Activated T-cell treated with anti-CD3 and anti-CD28 coated beads, Interleukin-2, amount 50 U/mL, for 24 hours (primary cell): ENCODE measurements at regions not wholly inside any gene's neighbourhood (a gene's known extent, or its start where the extent isn't known, plus 50 kb on each side); places are given as distances from the start of the nearest gene placed in this dataset.

Experiments used
- DNase-seq: peaks from one replicate; pipeline ENCODE4 v3.0.0-alpha.2; 2020
- H3K27ac Mint-ChIP-seq: 2 replicates; pipeline ENCODE4 v1.8.0; 2020; ENCODE audit warnings: mild to moderate bottlenecking, mixed read lengths
- H3K27me3 Mint-ChIP-seq: 2 replicates; pipeline ENCODE4 v1.8.0; 2020; ENCODE audit warnings: mixed read lengths
- H3K36me3 Mint-ChIP-seq: 2 replicates; pipeline ENCODE4 v1.8.0; 2020; ENCODE audit warnings: low read depth, mixed read lengths
- H3K4me1 Mint-ChIP-seq: 2 replicates; pipeline ENCODE4 v1.8.0; 2020; ENCODE audit warnings: low read depth, mixed read lengths
- H3K4me3 Mint-ChIP-seq: 2 replicates; pipeline ENCODE4 v1.8.0; 2020; ENCODE audit warnings: mild to moderate bottlenecking, moderate library complexity, mixed read lengths
- H3K9me3 Mint-ChIP-seq: 2 replicates; pipeline ENCODE4 v1.8.0; 2020; ENCODE audit warnings: mixed read lengths

DNA sequence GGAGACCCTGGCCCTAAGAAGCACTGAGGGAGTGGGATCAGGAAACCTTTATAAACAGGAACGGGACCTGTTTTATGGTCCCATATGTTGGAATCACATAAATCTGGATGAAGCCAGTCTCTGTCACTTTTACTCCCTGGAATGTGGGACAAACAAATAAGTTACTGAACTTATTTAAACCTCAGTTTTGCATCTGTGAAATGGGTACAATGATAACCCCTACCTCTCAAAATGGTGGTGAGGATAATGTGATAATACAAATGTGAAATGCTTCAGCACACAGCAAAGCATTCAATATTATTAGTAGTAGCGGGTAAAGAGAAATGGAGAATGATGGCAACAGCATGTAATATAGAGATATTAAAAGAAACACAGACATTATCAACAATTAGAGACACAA lies 298.9 kb downstream of the ZSWIM6 start:
- no peak overlapping the region for H3K27ac Mint-ChIP-seq
- no peak overlapping the region for H3K4me3 Mint-ChIP-seq
- H3K4me1 Mint-ChIP-seq, result peaks cover 8% of the 10 kb centered on the region
- no peaks in the 10 kb centered on the region for H3K36me3 Mint-ChIP-seq
- DNase-seq, result no peak
- H3K9me3 Mint-ChIP-seq, result peaks cover 3% of the 10 kb centered on the region
- peaks cover 38% of the 10 kb centered on the region for H3K27me3 Mint-ChIP-seq

DNA sequence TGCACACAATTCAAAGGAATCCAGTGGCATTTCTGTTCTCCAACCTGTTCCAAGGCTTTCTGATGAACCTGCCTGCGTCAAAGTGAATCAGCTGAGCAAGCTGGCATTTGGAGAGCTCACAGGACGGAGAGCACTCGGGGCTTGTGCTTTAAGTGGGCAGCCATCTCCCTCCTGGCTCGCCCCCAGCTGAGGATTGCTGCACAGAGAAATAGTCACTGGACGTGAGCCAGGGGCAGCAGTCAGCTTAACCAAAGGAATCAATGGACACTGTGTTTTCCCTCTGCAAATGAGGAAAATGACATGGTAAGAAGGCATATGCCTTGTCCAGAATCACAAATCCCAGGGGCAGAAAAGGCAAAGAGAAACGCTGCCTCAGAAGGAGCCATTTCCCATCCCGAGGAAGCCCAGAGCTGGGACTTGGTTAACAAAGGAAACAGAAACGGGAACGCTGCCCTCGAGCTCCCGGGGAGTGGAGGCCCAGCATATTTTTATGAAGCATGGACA lies 299.4 kb downstream of the ZSWIM6 start:
- Mint-ChIP-seq H3K9me3 (peaks cover 3% of the 10 kb centered on the region), H3K36me3 (no peaks in the 10 kb centered on the region), H3K4me1 (peaks cover 8% of the 10 kb centered on the region), H3K27ac (no peak overlapping the region), H3K4me3 (no peak overlapping the region), H3K27me3 (peaks cover 37% of the 10 kb centered on the region)
- DNase-seq, result no peak

DNA sequence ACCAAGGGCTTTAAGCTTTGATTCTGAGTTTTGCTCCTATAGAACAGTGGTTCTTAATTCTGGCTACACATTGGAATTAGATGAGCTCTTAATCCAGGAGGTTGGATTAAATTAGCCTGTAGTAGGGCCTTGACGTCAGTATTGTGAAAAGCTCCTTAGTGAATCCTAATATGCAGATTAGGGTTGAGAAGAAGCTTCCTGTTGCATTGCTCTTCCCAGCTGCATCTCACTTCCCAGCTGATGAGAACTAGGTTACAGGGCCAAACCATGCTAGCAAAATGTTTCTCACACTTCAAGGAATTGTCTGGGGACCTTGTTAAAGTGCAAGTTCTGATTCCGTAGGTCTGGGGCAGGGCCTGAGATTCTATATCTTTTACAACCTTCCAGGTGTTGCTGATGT lies 300.0 kb downstream of the ZSWIM6 start:
- no peak for DNase-seq
- Mint-ChIP-seq H3K9me3 (peaks cover 3% of the 10 kb centered on the region), H3K27me3 (peaks cover 32% of the 10 kb centered on the region), H3K27ac (no peak overlapping the region), H3K36me3 (no peaks in the 10 kb centered on the region), H3K4me3 (no peak overlapping the region), H3K4me1 (peaks cover 2% of the 10 kb centered on the region)

DNA sequence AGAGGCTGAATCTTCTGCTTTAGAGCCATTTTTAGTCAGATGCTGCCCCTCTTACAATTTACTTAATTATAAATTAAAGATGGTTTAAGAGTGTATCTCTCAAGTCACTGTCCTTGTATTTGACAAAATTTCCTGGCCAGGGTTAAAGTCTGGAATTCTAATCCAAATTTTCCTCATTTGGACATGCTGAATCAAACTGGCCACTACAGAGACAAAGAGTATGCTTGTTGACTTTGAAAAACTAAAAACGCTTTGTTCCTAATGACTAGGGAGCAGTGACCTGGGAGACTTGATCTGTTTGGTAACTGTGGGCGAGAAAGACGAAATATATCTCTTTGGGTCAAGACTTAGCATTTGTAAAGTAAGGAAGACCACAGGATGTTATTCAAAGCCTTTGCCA lies 303.2 kb downstream of the ZSWIM6 start:
- no peak for DNase-seq
- Mint-ChIP-seq H3K27ac (no peak overlapping the region), H3K36me3 (no peaks in the 10 kb centered on the region), H3K9me3 (no peaks in the 10 kb centered on the region), H3K4me3 (no peak overlapping the region), H3K4me1 (no peaks in the 10 kb centered on the region), H3K27me3 (peaks cover 10% of the 10 kb centered on the region)

DNA sequence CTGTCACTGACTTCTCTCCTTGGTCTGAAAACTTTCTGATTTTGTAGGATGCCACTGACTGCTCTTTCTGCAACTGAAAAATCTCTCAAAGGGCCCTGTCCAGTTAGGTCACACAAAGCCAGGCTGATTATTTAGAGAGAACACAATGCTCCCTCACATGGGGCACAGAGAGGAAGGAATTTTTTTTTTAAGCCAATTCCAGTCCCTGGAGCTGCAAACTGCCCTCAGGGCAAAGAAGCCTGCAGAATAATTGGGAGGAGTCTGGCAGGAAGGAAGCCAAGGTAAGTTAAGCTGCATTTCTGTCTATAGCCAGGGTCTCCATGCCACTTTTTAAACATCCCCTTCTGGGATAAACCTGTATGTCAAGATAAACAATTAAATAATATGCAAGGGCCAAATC lies 305.5 kb downstream of the ZSWIM6 start:
- no peak overlapping the region for H3K27ac Mint-ChIP-seq
- H3K4me3 Mint-ChIP-seq, result no peak overlapping the region
- H3K4me1 Mint-ChIP-seq, result no peaks in the 10 kb centered on the region
- peaks cover 5% of the 10 kb centered on the region for H3K27me3 Mint-ChIP-seq
- DNase-seq, result no peak
- H3K9me3 Mint-ChIP-seq, result no peaks in the 10 kb centered on the region
- H3K36me3 Mint-ChIP-seq, result no peaks in the 10 kb centered on the region

DNA sequence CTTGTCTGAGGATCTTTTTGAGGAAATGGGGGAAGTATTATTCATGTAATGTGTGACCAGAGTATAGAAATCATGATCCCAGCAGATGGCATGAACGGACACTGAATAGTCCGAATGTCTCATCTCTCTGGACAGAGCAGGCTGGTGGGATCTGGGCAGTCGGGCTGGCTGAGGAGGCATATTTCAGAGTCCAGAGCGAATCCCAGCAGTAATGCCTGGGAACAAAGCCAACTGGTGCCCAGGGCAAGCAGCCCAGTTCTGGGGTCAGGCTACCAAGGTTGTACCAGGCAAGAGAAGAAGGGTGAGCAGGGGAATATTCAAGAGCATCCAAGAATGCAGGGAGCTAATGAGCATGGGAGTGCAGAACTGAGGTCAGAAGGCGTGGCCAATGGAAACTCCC lies 306.4 kb downstream of the ZSWIM6 start:
- Mint-ChIP-seq H3K36me3 (no peaks in the 10 kb centered on the region), H3K27me3 (peaks cover 5% of the 10 kb centered on the region), H3K4me3 (no peak overlapping the region), H3K4me1 (no peaks in the 10 kb centered on the region), H3K9me3 (no peaks in the 10 kb centered on the region), H3K27ac (no peak overlapping the region)
- no peak for DNase-seq

DNA sequence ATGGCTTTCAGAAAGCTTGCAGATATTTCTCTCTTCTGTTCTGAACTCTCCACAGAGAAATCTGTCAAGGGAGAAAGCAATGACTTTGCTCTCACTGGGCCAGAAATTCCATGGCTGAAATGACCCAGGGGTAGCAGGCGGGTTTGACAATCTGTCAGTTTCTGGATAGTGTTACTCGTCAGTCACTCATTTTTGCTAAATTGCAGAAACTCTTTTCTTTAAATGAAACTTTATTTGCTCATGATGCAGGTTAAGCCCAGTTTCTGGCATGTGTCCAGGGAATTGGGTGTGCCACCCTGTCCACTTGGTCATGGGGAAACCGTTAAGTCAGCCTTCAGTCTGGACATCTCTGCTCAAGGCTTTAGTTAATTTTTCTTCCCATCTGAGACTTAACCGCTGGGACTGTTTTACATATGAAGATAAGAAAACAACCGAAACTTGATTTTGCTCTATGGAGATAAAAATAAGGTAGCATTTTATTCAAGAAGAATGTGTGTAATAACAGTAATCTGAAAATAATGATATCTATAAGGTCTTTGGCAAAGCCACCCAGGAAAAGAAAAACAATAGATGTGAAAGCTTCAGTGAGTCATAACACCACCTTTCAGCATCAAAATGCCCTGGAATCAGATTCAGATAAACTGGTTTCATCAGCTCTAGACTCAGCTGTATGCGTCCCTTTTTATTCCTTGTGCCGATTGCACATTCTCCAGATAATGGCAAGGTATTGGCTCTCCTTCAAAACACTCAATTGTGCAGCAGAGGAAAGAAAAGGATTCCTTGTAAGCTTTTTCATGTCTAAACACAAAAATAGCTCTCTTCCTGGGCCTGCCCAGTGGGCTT lies 308.3 kb downstream of the ZSWIM6 start:
- H3K4me3 Mint-ChIP-seq, result no peak overlapping the region
- no peak for DNase-seq
- H3K36me3 Mint-ChIP-seq, result no peaks in the 10 kb centered on the region
- no peaks in the 10 kb centered on the region for H3K4me1 Mint-ChIP-seq
- no peak overlapping the region for H3K27ac Mint-ChIP-seq
- H3K9me3 Mint-ChIP-seq, result no peaks in the 10 kb centered on the region
- H3K27me3 Mint-ChIP-seq, result peaks cover 5% of the 10 kb centered on the region

DNA sequence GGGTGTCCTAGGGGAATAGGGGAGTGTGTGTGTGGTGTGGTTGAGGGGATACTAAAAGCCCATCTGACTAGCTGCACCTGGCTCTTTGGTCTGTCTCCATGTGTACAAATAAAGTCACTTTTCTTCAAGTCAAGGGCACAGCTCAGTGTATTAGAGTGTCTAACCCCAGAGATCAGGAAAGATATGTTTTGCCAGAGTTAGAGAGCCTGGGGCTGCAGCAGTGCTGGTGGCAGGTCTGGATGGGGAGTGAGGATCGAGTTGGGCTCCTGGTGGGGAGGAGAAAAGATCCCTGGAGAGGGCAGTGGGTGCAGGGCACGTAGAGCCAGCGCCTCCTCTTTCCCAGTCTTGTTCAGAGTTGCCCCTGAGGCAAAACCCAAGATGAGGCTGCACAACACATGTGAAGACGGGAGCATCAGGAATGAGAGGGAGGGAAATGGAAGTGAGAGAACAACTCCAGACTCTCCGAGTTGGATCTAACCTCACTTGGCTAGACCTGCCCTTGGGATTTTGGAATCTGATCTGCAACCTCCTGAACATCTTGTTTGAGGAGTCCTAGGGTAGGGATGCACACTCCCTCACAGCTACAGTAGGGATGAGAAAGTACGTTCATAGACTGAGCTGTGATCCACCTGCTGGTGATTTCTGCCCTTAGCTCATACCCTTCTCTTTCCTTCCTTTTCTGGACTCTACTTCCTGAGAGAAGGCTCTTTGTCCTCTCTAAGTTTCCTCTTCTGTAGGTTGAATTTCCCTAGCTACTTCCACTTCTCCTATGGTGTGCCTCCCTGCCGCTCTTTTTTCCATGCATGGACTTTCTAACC lies 309.9 kb downstream of the ZSWIM6 start:
- Mint-ChIP-seq H3K9me3 (no peaks in the 10 kb centered on the region), H3K4me3 (no peak overlapping the region), H3K27me3 (peaks cover 8% of the 10 kb centered on the region), H3K27ac (no peak overlapping the region), H3K36me3 (no peaks in the 10 kb centered on the region), H3K4me1 (no peaks in the 10 kb centered on the region)
- no peak for DNase-seq

DNA sequence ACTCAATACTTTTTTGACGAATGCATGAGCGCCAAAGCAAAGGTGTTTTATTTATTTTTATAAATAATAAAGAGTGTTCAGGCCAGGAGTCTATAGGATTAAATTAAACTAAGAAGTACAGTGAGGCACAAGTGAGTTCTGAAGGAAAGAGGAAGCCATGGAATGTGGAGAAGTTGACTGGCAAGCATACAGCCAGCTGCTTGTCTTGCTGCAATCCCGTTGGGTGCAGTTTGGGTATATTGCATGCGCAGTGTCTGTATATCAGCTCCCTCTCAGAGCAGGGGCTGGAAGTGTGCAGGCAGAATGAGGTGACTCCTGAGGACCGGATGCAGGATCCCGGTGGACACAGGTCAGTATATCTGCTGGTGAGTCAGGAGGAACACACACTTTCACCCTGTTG lies 315.6 kb downstream of the ZSWIM6 start:
- Mint-ChIP-seq H3K9me3 (no peaks in the 10 kb centered on the region), H3K4me3 (no peak overlapping the region), H3K27me3 (peaks cover 12% of the 10 kb centered on the region), H3K36me3 (no peaks in the 10 kb centered on the region), H3K27ac (no peak overlapping the region), H3K4me1 (no peaks in the 10 kb centered on the region)
- DNase-seq, result no peak

DNA sequence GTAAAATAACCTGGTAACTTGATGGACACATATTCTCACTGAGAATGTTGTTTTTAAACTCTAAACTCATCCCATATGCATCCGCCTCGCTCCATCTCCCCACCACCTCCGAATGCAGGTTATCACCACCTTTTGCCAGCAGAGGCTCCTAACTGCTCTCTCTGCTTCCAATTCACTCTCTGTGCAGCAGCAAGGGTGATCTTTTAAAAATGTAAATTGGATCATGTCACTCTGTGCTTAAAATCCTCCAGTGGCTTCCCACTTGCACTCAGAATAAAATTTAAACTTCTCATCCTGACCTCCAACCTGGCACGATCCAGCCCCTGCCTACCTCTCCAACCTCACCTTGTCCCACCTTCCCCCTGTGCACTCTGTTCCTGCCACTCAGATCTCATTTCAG lies 317.2 kb downstream of the ZSWIM6 start:
- Mint-ChIP-seq H3K4me3 (no peak overlapping the region), H3K4me1 (no peaks in the 10 kb centered on the region), H3K36me3 (no peaks in the 10 kb centered on the region), H3K27me3 (peaks cover 12% of the 10 kb centered on the region), H3K27ac (no peak overlapping the region), H3K9me3 (no peaks in the 10 kb centered on the region)
- no peak for DNase-seq

DNA sequence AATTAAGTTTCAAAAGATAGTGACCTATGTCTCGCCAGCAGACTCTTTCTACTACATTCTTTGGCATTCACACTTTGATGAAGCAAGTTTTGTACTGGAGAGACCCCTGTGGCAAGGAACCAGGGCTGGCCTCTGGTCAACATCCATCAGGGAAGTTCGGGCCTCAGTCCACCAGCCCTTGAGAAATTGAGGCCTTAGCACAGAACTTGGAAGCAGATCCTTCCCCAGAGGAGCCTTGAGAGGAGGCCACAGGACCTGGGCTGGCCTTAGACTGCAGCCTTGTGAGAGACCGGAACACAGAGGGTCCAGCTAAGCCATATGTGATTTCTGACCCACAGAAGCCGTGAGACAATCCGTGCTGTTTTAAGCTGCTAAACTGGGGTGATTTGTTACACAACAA lies 317.9 kb downstream of the ZSWIM6 start:
- no peak for DNase-seq
- Mint-ChIP-seq H3K27ac (no peak overlapping the region), H3K27me3 (peaks cover 13% of the 10 kb centered on the region), H3K36me3 (no peaks in the 10 kb centered on the region), H3K4me1 (no peaks in the 10 kb centered on the region), H3K4me3 (no peak overlapping the region), H3K9me3 (no peaks in the 10 kb centered on the region)

DNA sequence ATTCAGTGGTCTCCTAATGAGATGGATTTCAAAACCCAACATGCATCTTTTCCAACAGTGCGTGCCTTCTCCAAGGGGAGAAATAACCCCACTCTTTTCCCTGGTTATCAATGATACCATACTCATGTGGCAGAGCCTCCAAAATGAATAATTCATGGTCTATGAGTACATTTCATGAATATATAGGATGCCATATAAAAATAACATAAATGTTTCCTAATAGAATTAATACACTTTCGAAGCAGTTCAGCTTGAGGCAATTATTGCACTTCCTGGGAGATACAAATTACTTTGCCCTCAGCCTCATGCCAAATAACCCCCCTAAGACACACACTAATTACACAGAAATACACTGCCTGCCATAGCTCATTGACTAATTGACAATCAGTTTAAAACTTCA lies 318.6 kb downstream of the ZSWIM6 start:
- H3K4me1 Mint-ChIP-seq, result no peaks in the 10 kb centered on the region
- no peaks in the 10 kb centered on the region for H3K36me3 Mint-ChIP-seq

DNA sequence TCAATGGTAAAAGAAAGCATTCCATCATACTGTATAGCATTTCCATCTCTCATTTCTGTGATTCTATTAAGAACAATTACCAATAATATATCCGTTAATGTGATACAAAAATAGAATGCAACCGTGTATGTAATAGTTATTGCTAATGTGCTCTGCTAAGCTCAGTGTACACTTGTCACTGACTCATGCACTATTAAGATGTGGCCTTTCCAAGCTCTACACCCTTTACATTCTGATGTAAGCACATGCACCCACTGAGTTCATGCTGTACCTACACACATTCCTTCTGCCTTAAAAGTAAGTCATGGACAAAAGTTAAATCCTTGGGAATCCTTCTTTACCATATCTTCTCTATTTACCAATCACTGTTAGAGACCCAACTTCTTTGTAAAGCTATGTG lies 319.1 kb downstream of the ZSWIM6 start:
- DNase-seq, result no peak
- no peak overlapping the region for H3K4me3 Mint-ChIP-seq

More for the DNA sequence above, 318.6 kb downstream of the ZSWIM6 start:
- Mint-ChIP-seq H3K27me3 (peaks cover 20% of the 10 kb centered on the region), H3K9me3 (no peaks in the 10 kb centered on the region), H3K4me3 (no peak overlapping the region), H3K27ac (no peak overlapping the region)
- no peak for DNase-seq

DNA sequence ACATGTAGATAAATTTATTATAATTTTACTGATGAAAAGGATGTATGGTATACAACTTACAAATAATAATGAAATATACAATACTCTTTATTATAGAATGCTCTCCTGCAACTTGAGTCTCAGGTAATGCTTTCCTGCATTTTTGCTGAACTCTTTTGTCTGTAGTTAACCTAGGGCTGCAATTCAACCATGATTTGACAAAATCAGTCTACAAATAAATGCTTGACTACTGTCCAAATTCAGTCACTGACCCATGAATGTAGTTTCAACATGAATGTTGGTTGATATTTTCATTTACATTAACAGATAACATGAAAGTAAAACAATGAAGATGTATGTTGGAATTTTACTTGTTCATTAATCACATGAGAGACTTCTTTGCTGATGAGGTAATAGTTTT lies 320.9 kb downstream of the ZSWIM6 start:
- peaks cover 27% of the 10 kb centered on the region for H3K27me3 Mint-ChIP-seq
- H3K4me1 Mint-ChIP-seq, result no peaks in the 10 kb centered on the region
- H3K9me3 Mint-ChIP-seq, result no peaks in the 10 kb centered on the region
- H3K4me3 Mint-ChIP-seq, result no peak overlapping the region
- no peaks in the 10 kb centered on the region for H3K36me3 Mint-ChIP-seq
- no peak for DNase-seq
- no peak overlapping the region for H3K27ac Mint-ChIP-seq

More for the DNA sequence above, 319.1 kb downstream of the ZSWIM6 start:
- no peaks in the 10 kb centered on the region for H3K36me3 Mint-ChIP-seq
- H3K9me3 Mint-ChIP-seq, result no peaks in the 10 kb centered on the region
- H3K27me3 Mint-ChIP-seq, result peaks cover 24% of the 10 kb centered on the region
- H3K27ac Mint-ChIP-seq, result no peak overlapping the region
- H3K4me1 Mint-ChIP-seq, result no peaks in the 10 kb centered on the region
